T-cell (primary cell): ENCODE measurements at regions not wholly inside any gene's neighbourhood (a gene's known extent, or its start where the extent isn't known, plus 50 kb on each side); places are given as distances from the start of the nearest gene placed in this dataset.

Experiments
- ATAC-seq, 4 experiments: fragments of 200-7000 bp in 3 of 4; fragments of 150-1000 bp in 1 of 4; cut with Tn5 transposase; replicated peaks in 1 of 4; 1 replicate in 3 of 4; 2 replicates in 1 of 4; pipeline ENCODE4 v1.10.0; 2021; ENCODE audit warnings: moderate library complexity in 3 of 4, mild to moderate bottlenecking in 2 of 4, moderate number of reproducible peaks in 1 of 4
- CTCF ChIA-PET, 2 donors: fragments of 300-600 bp; sonication (Branson Sonifier 250); formaldehyde crosslinking; loops; one replicate each; lab custom pipeline; 2022; ENCODE audit warnings: antibody characterized with exemption in 2 of 2; lab: Charles Lee
- POLR2A ChIA-PET, 2 donors: fragments of 300-600 bp; sonication (Branson Sonifier 250); formaldehyde crosslinking; loops; one replicate each; lab custom pipeline; 2022; ENCODE audit warnings: antibody characterized with exemption in 2 of 2; lab: Charles Lee
- DNase-seq, 35 experiments: peaks; one replicate each; pipeline versions ENCODE4 v3.0.0 to v3.0.0-alpha.2; 2013 to 2023
- H3K27ac ChIP-seq: one replicate; pipeline ENCODE4 v1.5.1; 2013; ENCODE audit warnings: low read length
- H3K27me3 ChIP-seq, 2 experiments: replicated peaks in 1 of 2; 1 replicate in 1 of 2; 2 replicates in 1 of 2; pipeline versions ENCODE4 v1.6.1 to v1.7.0; 2013; ENCODE audit warnings: low read length in 1 of 2, mixed read lengths in 1 of 2; ENCODE audit not compliant: control insufficient read depth in 2 of 2, insufficient read depth in 2 of 2; ENCODE audit errors: extremely low read depth in 1 of 2
- H3K36me3 ChIP-seq, 2 donors: 1 replicate in 1 of 2; 2 replicates in 1 of 2; pipeline versions ENCODE4 v1.6.1 to v1.7.0; 2013; ENCODE audit warnings: low read length in 1 of 2; ENCODE audit not compliant: control insufficient read depth in 2 of 2, insufficient read depth in 1 of 2; ENCODE audit errors: extremely low read depth in 1 of 2
- H3K4me1 ChIP-seq, 2 experiments: 1 replicate in 1 of 2; 2 replicates in 1 of 2; pipeline versions ENCODE4 v1.6.1 to v1.7.0; 2013; ENCODE audit warnings: low read length in 2 of 2, mixed read lengths in 1 of 2; ENCODE audit not compliant: insufficient read depth in 2 of 2, control insufficient read depth in 1 of 2; ENCODE audit errors: extremely low read depth in 1 of 2
- H3K4me3 ChIP-seq, 2 donors: 1 replicate in 1 of 2; 2 replicates in 1 of 2; pipeline versions ENCODE4 v1.5.1 to v1.7.0; 2013; ENCODE audit warnings: mild to moderate bottlenecking in 2 of 2, low read length in 1 of 2, moderate library complexity in 1 of 2; ENCODE audit not compliant: control insufficient read depth in 1 of 2; ENCODE audit errors: extremely low read depth in 1 of 2
- H3K9me3 ChIP-seq: 2 replicates; pipeline ENCODE4 v1.7.0; 2013
- H3K27ac Mint-ChIP-seq, 2 donors: one replicate each; pipeline ENCODE4 v1.8.0; 2020 to 2021; ENCODE audit warnings: mild to moderate bottlenecking in 2 of 2, mixed read lengths in 2 of 2
- H3K27me3 Mint-ChIP-seq, 2 donors: one replicate each; pipeline ENCODE4 v1.8.0; 2021 to 2022; ENCODE audit warnings: mixed read lengths in 2 of 2
- H3K36me3 Mint-ChIP-seq: one replicate; pipeline ENCODE4 v1.8.0; 2021; ENCODE audit warnings: mixed read lengths
- H3K4me1 Mint-ChIP-seq, 3 donors: one replicate each; pipeline ENCODE4 v1.8.0; 2020 to 2022; ENCODE audit warnings: mixed read lengths in 3 of 3, mild to moderate bottlenecking in 1 of 3
- H3K4me3 Mint-ChIP-seq, 3 donors: one replicate each; pipeline ENCODE4 v1.8.0; 2020 to 2022; ENCODE audit warnings: mild to moderate bottlenecking in 3 of 3, mixed read lengths in 3 of 3, moderate library complexity in 3 of 3
- H3K9me3 Mint-ChIP-seq, 3 donors: one replicate each; pipeline ENCODE4 v1.8.0; 2020 to 2022; ENCODE audit warnings: mixed read lengths in 3 of 3
- WGBS: methylation state at CpG from one replicate; pipeline ENCODE4 v1.1.5; 2013; ENCODE audit warnings: missing lambda C conversion rate; ENCODE audit not compliant: insufficient coverage; 5-methylcytosine and 5-hydroxymethylcytosine counted together

DNA sequence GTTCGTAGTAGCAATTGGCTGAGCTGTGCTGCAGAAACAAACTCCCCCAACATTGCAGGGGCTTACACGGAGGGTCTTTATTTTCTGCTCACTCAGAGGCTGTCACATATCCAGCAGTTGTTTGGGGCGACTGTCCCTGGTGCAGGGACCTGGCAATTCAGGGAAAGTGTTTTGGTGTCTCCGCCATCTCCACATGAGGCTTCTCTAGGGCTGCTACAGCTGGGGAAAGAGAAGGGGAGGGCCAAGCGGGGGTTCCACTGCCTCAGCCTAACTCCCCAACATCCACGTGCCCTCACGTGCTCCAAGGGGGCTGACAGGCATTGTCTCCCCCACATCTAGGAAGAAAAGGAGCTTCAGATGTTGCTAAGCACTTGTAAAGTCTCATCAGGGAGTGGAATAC is 61.3 kb upstream of the NXT1 start:
- 90% methylated on average over 2 of the region's 7 CpGs for WGBS
- H3K4me1 Mint-ChIP-seq = no peaks in the 10 kb centered on the region
- ATAC-seq = no peak
- Histone ChIP-seq H3K36me3 (no peaks in the 10 kb centered on the region), H3K9me3 (no peaks in the 10 kb centered on the region), H3K4me3 (no peak overlapping the region), H3K4me1 (no peaks in the 10 kb centered on the region), H3K27ac (no peak overlapping the region), H3K27me3 (peaks cover 0 to 20% of the 10 kb centered on the region in 2 experiments)
- H3K27ac Mint-ChIP-seq = no peak overlapping the region
- H3K27me3 Mint-ChIP-seq = peaks cover 12 to 24% of the 10 kb centered on the region in 2 donors
- ChIA-PET CTCF (no interaction called here), POLR2A (no interaction called here)
- H3K36me3 Mint-ChIP-seq = no peaks in the 10 kb centered on the region
- H3K9me3 Mint-ChIP-seq = no peaks in the 10 kb centered on the region
- H3K4me3 Mint-ChIP-seq = no peak overlapping the region
- DNase-seq = no peak

GRCh38 chr20:23287354-23288190 is 63.0 kb upstream of the NXT1 start:
- Mint-ChIP-seq H3K27ac (no peak overlapping the region), H3K9me3 (no peaks in the 10 kb centered on the region), H3K4me1 (no peaks in the 10 kb centered on the region), H3K27me3 (peaks cover 20 to 29% of the 10 kb centered on the region in 2 donors), H3K36me3 (no peaks in the 10 kb centered on the region), H3K4me3 (no peak overlapping the region)
- POLR2A ChIA-PET = no interaction called here
- no peaks in the 10 kb centered on the region for H3K4me1 ChIP-seq
- no peak overlapping the region for H3K4me3 ChIP-seq
- WGBS = 85% methylated on average over 9 of the region's 13 CpGs
- DNase-seq (no peak), ATAC-seq (no peak)
- no peaks in the 10 kb centered on the region for H3K9me3 ChIP-seq
- H3K27ac ChIP-seq = no peak overlapping the region
- CTCF ChIA-PET = no interaction called here
- peaks cover 0 to 24% of the 10 kb centered on the region in 2 experiments for H3K27me3 ChIP-seq
- no peaks in the 10 kb centered on the region for H3K36me3 ChIP-seq

DNA sequence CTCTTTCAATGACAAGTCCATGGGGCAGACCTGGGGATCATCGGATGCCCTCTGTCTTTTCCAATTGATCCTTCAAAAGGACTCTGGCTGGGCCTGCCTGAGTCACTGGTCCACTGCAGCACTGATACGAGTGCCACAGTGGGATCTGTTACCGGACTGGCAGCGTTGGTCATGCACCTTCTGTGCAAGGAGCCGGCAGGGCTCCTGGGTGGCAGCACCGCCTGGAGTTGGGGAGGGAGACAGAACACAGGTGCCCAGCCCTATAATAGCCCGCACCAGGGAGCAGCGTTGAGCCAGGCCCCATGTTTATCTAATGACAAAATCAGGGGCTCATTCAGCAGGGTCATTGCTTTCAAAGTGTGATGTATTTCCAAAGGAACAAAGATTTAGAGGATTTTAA is 64.2 kb upstream of the NXT1 start:
- Histone ChIP-seq H3K4me3 (no peak overlapping the region), H3K9me3 (no peaks in the 10 kb centered on the region), H3K4me1 (no peaks in the 10 kb centered on the region), H3K36me3 (no peaks in the 10 kb centered on the region), H3K27ac (no peak overlapping the region), H3K27me3 (peaks cover 0 to 24% of the 10 kb centered on the region in 2 experiments)
- no peaks in the 10 kb centered on the region for H3K9me3 Mint-ChIP-seq
- H3K27ac Mint-ChIP-seq = no peak overlapping the region
- ATAC-seq (no peak), DNase-seq (no peak)
- H3K27me3 Mint-ChIP-seq = peaks cover 19 to 29% of the 10 kb centered on the region in 2 donors
- WGBS = 90% methylated on average over 8 of the region's 8 CpGs
- no peak overlapping the region for H3K4me3 Mint-ChIP-seq
- CTCF ChIA-PET = no interaction called here
- H3K36me3 Mint-ChIP-seq = no peaks in the 10 kb centered on the region
- POLR2A ChIA-PET = no interaction called here
- H3K4me1 Mint-ChIP-seq = no peaks in the 10 kb centered on the region

DNA sequence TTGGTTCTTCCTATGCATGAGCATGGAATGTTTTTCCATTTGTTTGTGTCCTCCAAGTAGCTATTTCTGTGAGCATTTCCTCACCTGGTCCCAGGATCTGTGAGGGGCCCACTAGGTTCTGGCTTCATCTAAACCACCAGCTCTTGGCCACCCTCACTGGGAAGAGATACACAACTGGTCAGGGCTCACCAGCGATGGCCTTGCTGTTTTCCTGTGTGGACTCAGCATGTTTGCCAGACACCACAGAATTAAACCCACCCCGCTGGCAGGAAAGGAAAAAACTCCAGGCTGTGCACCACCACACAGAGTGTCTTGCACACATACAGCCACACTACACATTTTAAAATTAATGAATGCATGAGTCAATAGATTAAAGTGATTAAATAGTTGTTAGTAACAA is 65.1 kb upstream of the NXT1 start:
- POLR2A ChIA-PET = no interaction called here
- H3K36me3 Mint-ChIP-seq = no peaks in the 10 kb centered on the region
- H3K27me3 Mint-ChIP-seq = peaks cover 14 to 22% of the 10 kb centered on the region in 2 donors

GRCh38 chr20:23284009-23284408 is 66.6 kb upstream of the NXT1 start:
- Histone ChIP-seq H3K27ac (no peak overlapping the region), H3K4me3 (no peak overlapping the region), H3K4me1 (no peaks in the 10 kb centered on the region), H3K27me3 (peaks cover 0 to 19% of the 10 kb centered on the region in 2 experiments), H3K36me3 (no peaks in the 10 kb centered on the region), H3K9me3 (no peaks in the 10 kb centered on the region)
- no peak for ATAC-seq
- Mint-ChIP-seq H3K9me3 (no peaks in the 10 kb centered on the region), H3K27me3 (peaks cover 17 to 21% of the 10 kb centered on the region in 2 donors), H3K4me1 (no peaks in the 10 kb centered on the region), H3K36me3 (no peaks in the 10 kb centered on the region), H3K4me3 (no peak overlapping the region), H3K27ac (no peak overlapping the region)
- DNase-seq = no peak
- WGBS = no CpG with 5 or more reads among the region's 2 CpGs
- ChIA-PET CTCF (no interaction called here), POLR2A (no interaction called here)

More for the DNA sequence above, 65.1 kb upstream of the NXT1 start:
- Mint-ChIP-seq H3K4me1 (no peaks in the 10 kb centered on the region), H3K9me3 (no peaks in the 10 kb centered on the region), H3K27ac (no peak overlapping the region), H3K4me3 (no peak overlapping the region)
- WGBS = 83% methylated on average over 1 of the region's 2 CpGs
- Histone ChIP-seq H3K27ac (no peak overlapping the region), H3K9me3 (no peaks in the 10 kb centered on the region), H3K4me1 (no peaks in the 10 kb centered on the region), H3K36me3 (no peaks in the 10 kb centered on the region), H3K4me3 (no peak overlapping the region), H3K27me3 (peaks cover 0 to 18% of the 10 kb centered on the region in 2 experiments)
- DNase-seq (no peak), ATAC-seq (no peak)
- CTCF ChIA-PET = interaction anchor here in 1 of 2 donors (0.6 kb wide), 1 partner anchor 109 kb away, joined by 3 read pairs; no protein-coding TSS in a partner anchor

- Mint-ChIP-seq H3K4me1 (no peaks in the 10 kb centered on the region), H3K27me3 (peaks cover 17% of the 10 kb centered on the region in 2 donors), H3K36me3 (no peaks in the 10 kb centered on the region), H3K4me3 (no peak overlapping the region), H3K9me3 (no peaks in the 10 kb centered on the region), H3K27ac (no peak overlapping the region)
- ChIA-PET POLR2A (no interaction called here), CTCF (no interaction called here)
- H3K9me3 ChIP-seq = no peaks in the 10 kb centered on the region
- no peaks in the 10 kb centered on the region for H3K36me3 ChIP-seq
- H3K27me3 ChIP-seq = peaks cover 0 to 16% of the 10 kb centered on the region in 2 experiments
- H3K4me1 ChIP-seq = no peaks in the 10 kb centered on the region
- H3K4me3 ChIP-seq = no peak overlapping the region
- 92% methylated on average over 6 of the region's 12 CpGs for WGBS
- H3K27ac ChIP-seq = no peak overlapping the region
- DNase-seq (no peak), ATAC-seq (no peak)
Observed at GRCh38 chr20:23283096-23283850, 67.3 kb upstream of the NXT1 start.
